ENCODE measurements at regions not wholly inside any gene's neighbourhood (a gene's known extent, or its start where the extent isn't known, plus 50 kb on each side); places are given as distances from the start of the nearest gene placed in this dataset.
"Not testable (repeated sequence)": the region's sequence is repeated elsewhere in the genome, so short reads cannot be mapped to it uniquely, and the experiment has no call there.

- not testable (repeated sequence) for H2BK12ac ChIP-seq (ENCODE audit: low read length); H2AK5ac ChIP-seq (ENCODE audit: low read depth, low read length); H2BK120ac ChIP-seq (ENCODE audit: low read depth, low read length); H3K27ac ChIP-seq (replicated peaks; ENCODE audit: low read length); H3K4me3 ChIP-seq (ENCODE audit: low read length in 2 of 2); H3K27me3 ChIP-seq (ENCODE audit: control insufficient read depth in 3 of 3, insufficient read depth in 3 of 3, low read depth in 1 of 3, low read length in 3 of 3); H2BK15ac ChIP-seq (ENCODE audit: low read length); H3K4me1 ChIP-seq (ENCODE audit: control insufficient read depth in 2 of 2, insufficient read depth in 1 of 2, low read depth in 1 of 2, low read length in 2 of 2); H4K8ac ChIP-seq (ENCODE audit: low read depth, low read length); H4K91ac ChIP-seq (ENCODE audit: low read depth, low read length, poor library complexity); H3K4ac ChIP-seq (ENCODE audit: low read length); H3K9me3 ChIP-seq (replicated peaks in 1 of 2; ENCODE audit: control insufficient read depth in 2 of 2, insufficient read depth in 1 of 2, low read depth in 1 of 2, low read length in 2 of 2); H3K79me1 ChIP-seq (ENCODE audit: low read depth, low read length); H3K14ac ChIP-seq (ENCODE audit: low read length); H3K9ac ChIP-seq (ENCODE audit: low read depth, low read length, poor library complexity); DNase-seq (ENCODE audit: low spot score); H3K23ac ChIP-seq (ENCODE audit: low read depth, low read length, poor library complexity); H3K36me3 ChIP-seq (replicated peaks in 1 of 2; ENCODE audit: control insufficient read depth in 2 of 2, insufficient read depth in 2 of 2, low read length in 2 of 2); H2BK5ac ChIP-seq (ENCODE audit: low read length); H2AFZ ChIP-seq (ENCODE audit: low read length); H3K4me2 ChIP-seq (ENCODE audit: insufficient read depth, low read length, poor library complexity, severe bottlenecking); H3K18ac ChIP-seq (ENCODE audit: low read length)
- no CpG with 5 or more reads among the region's 3 CpGs for WGBS, 2 donors (ENCODE audit: extremely low coverage in 2 of 2, insufficient read length in 2 of 2, insufficient replicate concordance in 1 of 2)
Observed at GRCh38 chr3:154852998-154853397, 227.1 kb upstream of the MME start.

- H3K79me1 ChIP-seq (ENCODE audit: low read depth, low read length), result no peaks in the 10 kb centered on the region
- H2BK12ac ChIP-seq (ENCODE audit: low read length), result no peak overlapping the region
- H3K27me3 ChIP-seq (ENCODE audit: control insufficient read depth in 3 of 3, insufficient read depth in 3 of 3, low read depth in 1 of 3, low read length in 3 of 3), result no peaks in the 10 kb centered on the region
- no peak overlapping the region for H4K91ac ChIP-seq (ENCODE audit: low read depth, low read length, poor library complexity)
- no peak overlapping the region for H2AK5ac ChIP-seq (ENCODE audit: low read depth, low read length)
- H2BK120ac ChIP-seq (ENCODE audit: low read depth, low read length), result no peak overlapping the region
- no peak overlapping the region for H2BK5ac ChIP-seq (ENCODE audit: low read length)
- no peak overlapping the region for H4K8ac ChIP-seq (ENCODE audit: low read depth, low read length)
- H3K9me3 ChIP-seq (replicated peaks in 1 of 2; ENCODE audit: control insufficient read depth in 2 of 2, insufficient read depth in 1 of 2, low read depth in 1 of 2, low read length in 2 of 2), result no peaks in the 10 kb centered on the region
- no peak overlapping the region for H3K14ac ChIP-seq (ENCODE audit: low read length)
- no peak overlapping the region for H2BK15ac ChIP-seq (ENCODE audit: low read length)
- no peak overlapping the region for H3K4ac ChIP-seq (ENCODE audit: low read length)
- H3K4me1 ChIP-seq (ENCODE audit: control insufficient read depth in 2 of 2, insufficient read depth in 1 of 2, low read depth in 1 of 2, low read length in 2 of 2), result no peaks in the 10 kb centered on the region
- H3K4me2 ChIP-seq (ENCODE audit: insufficient read depth, low read length, poor library complexity, severe bottlenecking), result no peak overlapping the region
- H2AFZ ChIP-seq (ENCODE audit: low read length), result no peak overlapping the region
- no peak overlapping the region for H3K23ac ChIP-seq (ENCODE audit: low read depth, low read length, poor library complexity)
- DNase-seq (ENCODE audit: low spot score), result no peak
- H3K36me3 ChIP-seq (replicated peaks in 1 of 2; ENCODE audit: control insufficient read depth in 2 of 2, insufficient read depth in 2 of 2, low read length in 2 of 2), result no peaks in the 10 kb centered on the region
- no CpG with 5 or more reads among the region's 1 CpG for WGBS, 2 donors (ENCODE audit: extremely low coverage in 2 of 2, insufficient read length in 2 of 2, insufficient replicate concordance in 1 of 2)
- no peak overlapping the region for H3K4me3 ChIP-seq (ENCODE audit: low read length in 2 of 2)
- H3K9ac ChIP-seq (ENCODE audit: low read depth, low read length, poor library complexity), result no peak overlapping the region
- H3K27ac ChIP-seq (replicated peaks; ENCODE audit: low read length), result no peak overlapping the region
- H3K18ac ChIP-seq (ENCODE audit: low read length), result no peak overlapping the region
Observed at GRCh38 chr3:154852515-154852914, 227.6 kb upstream of the MME start.

GRCh38 chr3:154851644-154852043 is 228.5 kb upstream of the MME start:
- no peak for DNase-seq (ENCODE audit: low spot score)
- H2AFZ ChIP-seq (ENCODE audit: low read length), result no peak overlapping the region
- H3K27me3 ChIP-seq (ENCODE audit: control insufficient read depth in 3 of 3, insufficient read depth in 3 of 3, low read depth in 1 of 3, low read length in 3 of 3), result no peaks in the 10 kb centered on the region
- no peak overlapping the region for H4K8ac ChIP-seq (ENCODE audit: low read depth, low read length)
- no peak overlapping the region for H3K14ac ChIP-seq (ENCODE audit: low read length)
- H3K27ac ChIP-seq (replicated peaks; ENCODE audit: low read length), result no peak overlapping the region
- no peaks in the 10 kb centered on the region for H3K9me3 ChIP-seq (replicated peaks in 1 of 2; ENCODE audit: control insufficient read depth in 2 of 2, insufficient read depth in 1 of 2, low read depth in 1 of 2, low read length in 2 of 2)
- H3K23ac ChIP-seq (ENCODE audit: low read depth, low read length, poor library complexity), result no peak overlapping the region
- no peaks in the 10 kb centered on the region for H3K79me1 ChIP-seq (ENCODE audit: low read depth, low read length)
- no peak overlapping the region for H3K4me2 ChIP-seq (ENCODE audit: insufficient read depth, low read length, poor library complexity, severe bottlenecking)
- H3K4me1 ChIP-seq (ENCODE audit: control insufficient read depth in 2 of 2, insufficient read depth in 1 of 2, low read depth in 1 of 2, low read length in 2 of 2), result no peaks in the 10 kb centered on the region
- no peak overlapping the region for H3K4me3 ChIP-seq (ENCODE audit: low read length in 2 of 2)
- no peak overlapping the region for H2BK120ac ChIP-seq (ENCODE audit: low read depth, low read length)
- H2BK15ac ChIP-seq (ENCODE audit: low read length), result no peak overlapping the region
- no peak overlapping the region for H3K4ac ChIP-seq (ENCODE audit: low read length)
- H3K9ac ChIP-seq (ENCODE audit: low read depth, low read length, poor library complexity), result no peak overlapping the region
- no peak overlapping the region for H2BK12ac ChIP-seq (ENCODE audit: low read length)
- no peak overlapping the region for H4K91ac ChIP-seq (ENCODE audit: low read depth, low read length, poor library complexity)
- H2BK5ac ChIP-seq (ENCODE audit: low read length), result no peak overlapping the region
- H3K36me3 ChIP-seq (replicated peaks in 1 of 2; ENCODE audit: control insufficient read depth in 2 of 2, insufficient read depth in 2 of 2, low read length in 2 of 2), result no peaks in the 10 kb centered on the region
- no peak overlapping the region for H2AK5ac ChIP-seq (ENCODE audit: low read depth, low read length)
- H3K18ac ChIP-seq (ENCODE audit: low read length), result no peak overlapping the region

- Histone ChIP-seq H3K4me1 (ENCODE audit: control insufficient read depth in 2 of 2, insufficient read depth in 1 of 2, low read depth in 1 of 2, low read length in 2 of 2) (no peaks in the 10 kb centered on the region), H3K9ac (ENCODE audit: low read depth, low read length, poor library complexity) (no peak overlapping the region), H4K91ac (ENCODE audit: low read depth, low read length, poor library complexity) (no peak overlapping the region), H2AK5ac (ENCODE audit: low read depth, low read length) (no peak overlapping the region), H3K27ac (replicated peaks; ENCODE audit: low read length) (no peak overlapping the region), H3K36me3 (replicated peaks in 1 of 2; ENCODE audit: control insufficient read depth in 2 of 2, insufficient read depth in 2 of 2, low read length in 2 of 2) (no peaks in the 10 kb centered on the region), H3K23ac (ENCODE audit: low read depth, low read length, poor library complexity) (no peak overlapping the region), H3K4me3 (ENCODE audit: low read length in 2 of 2) (no peak overlapping the region), H2AFZ (ENCODE audit: low read length) (no peak overlapping the region), H3K79me1 (ENCODE audit: low read depth, low read length) (no peaks in the 10 kb centered on the region), H3K9me3 (replicated peaks in 1 of 2; ENCODE audit: control insufficient read depth in 2 of 2, insufficient read depth in 1 of 2, low read depth in 1 of 2, low read length in 2 of 2) (no peaks in the 10 kb centered on the region), H2BK12ac (ENCODE audit: low read length) (no peak overlapping the region), H3K4me2 (ENCODE audit: insufficient read depth, low read length, poor library complexity, severe bottlenecking) (no peak overlapping the region), H2BK5ac (ENCODE audit: low read length) (no peak overlapping the region), H3K18ac (ENCODE audit: low read length) (no peak overlapping the region), H4K8ac (ENCODE audit: low read depth, low read length) (no peak overlapping the region), H3K4ac (ENCODE audit: low read length) (no peak overlapping the region), H3K27me3 (ENCODE audit: control insufficient read depth in 3 of 3, insufficient read depth in 3 of 3, low read depth in 1 of 3, low read length in 3 of 3) (no peaks in the 10 kb centered on the region), H2BK120ac (ENCODE audit: low read depth, low read length) (no peak overlapping the region), H2BK15ac (ENCODE audit: low read length) (no peak overlapping the region), H3K14ac (ENCODE audit: low read length) (no peak overlapping the region)
- no CpG with 5 or more reads among the region's 2 CpGs for WGBS, 2 donors (ENCODE audit: extremely low coverage in 2 of 2, insufficient read length in 2 of 2, insufficient replicate concordance in 1 of 2)
- no peak for DNase-seq (ENCODE audit: low spot score)
Observed at GRCh38 chr3:154850921-154851320, 229.2 kb upstream of the MME start.
